Breast epithelium (tissue), 3 donors: ENCODE measurements at regions not wholly inside any gene's neighbourhood (a gene's known extent, or its start where the extent isn't known, plus 50 kb on each side); places are given as distances from the start of the nearest gene placed in this dataset.

Experiments
- CTCF ChIP-seq, 3 donors: fragments of 450-650 bp; IDR thresholded peaks; one replicate each; pipeline ENCODE4 v1.5.1; 2016 to 2017; ENCODE audit warnings: antibody characterized with exemption in 3 of 3, mild to moderate bottlenecking in 3 of 3, moderate library complexity in 3 of 3
- POLR2A ChIP-seq: fragments of 450-650 bp; IDR thresholded peaks from one replicate; pipeline ENCODE4 v1.6.1; 2016; ENCODE audit warnings: antibody characterized with exemption, mild to moderate bottlenecking, moderate library complexity
- POLR2AphosphoS5 ChIP-seq, 3 donors: sonication (generic); formaldehyde crosslinking; IDR thresholded peaks; one replicate each; pipeline ENCODE4 v1.6.1; 2017; ENCODE audit warnings: antibody characterized with exemption in 3 of 3

GRCh38 chr18:52163478-52163877 lies 176.5 kb upstream of the DCC start:
- TF ChIP-seq CTCF (IDR thresholded peaks at IDR 0.05): no peak
- no peak for TF ChIP-seq POLR2A
- TF ChIP-seq POLR2AphosphoS5 (IDR thresholded peaks at IDR 0.05): no peak
